Gastroesophageal sphincter (tissue), 3 donors: ENCODE measurements at regions not wholly inside any gene's neighbourhood (a gene's known extent, or its start where the extent isn't known, plus 50 kb on each side); places are given as distances from the start of the nearest gene placed in this dataset.

Source experiments
- EP300 ChIP-seq: sonication (generic); formaldehyde crosslinking; IDR thresholded peaks from one replicate; pipeline ENCODE4 v1.6.1; 2017; ENCODE audit warnings: antibody characterized with exemption, mild to moderate bottlenecking
- POLR2A ChIP-seq, 2 donors: fragments of 450-650 bp; IDR thresholded peaks; one replicate each; pipeline ENCODE4 v1.6.1; 2017; ENCODE audit warnings: antibody characterized with exemption in 2 of 2, mild to moderate bottlenecking in 2 of 2, moderate library complexity in 1 of 2
- POLR2AphosphoS5 ChIP-seq: sonication (generic); formaldehyde crosslinking; IDR thresholded peaks from one replicate; pipeline ENCODE4 v1.6.1; 2017; ENCODE audit warnings: antibody characterized with exemption
- TF ChIP-seq, protein P1 (sequence below), 4 experiments: fragments of 200-600 bp in 2 of 4; fragments of 450-650 bp in 2 of 4; sonication (generic) in 1 of 4; IDR thresholded peaks; one replicate each; pipeline ENCODE4 v1.5.1; 2017 to 2019; ENCODE audit warnings: antibody characterized with exemption in 4 of 4, mild to moderate bottlenecking in 2 of 4, moderate library complexity in 2 of 4

DNA sequence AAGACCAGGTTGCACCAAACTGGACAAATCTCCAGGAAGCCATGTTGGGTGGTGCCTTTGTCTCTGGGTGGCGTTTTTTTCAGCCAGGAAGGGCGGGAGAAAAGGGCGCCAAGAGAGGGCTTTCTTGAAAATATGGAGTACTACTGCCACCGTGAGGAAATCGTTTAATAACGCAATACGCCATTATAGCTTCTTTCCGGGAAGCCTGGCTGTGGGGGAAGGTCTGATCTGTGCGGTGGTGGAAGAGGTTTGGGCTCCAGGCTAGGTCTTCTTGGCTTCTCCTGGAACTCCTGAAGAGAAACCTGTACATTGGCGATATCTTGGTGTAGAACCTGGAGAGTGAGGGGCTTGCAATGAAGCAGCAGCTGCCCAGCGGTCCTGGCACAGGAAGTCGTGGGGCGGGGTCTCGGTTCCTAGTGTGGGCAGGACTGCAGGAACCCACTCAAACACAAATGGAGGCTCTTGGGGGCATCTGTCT lies 202.7 kb downstream of the OR13H1 start:
- TF ChIP-seq, protein P1, sequence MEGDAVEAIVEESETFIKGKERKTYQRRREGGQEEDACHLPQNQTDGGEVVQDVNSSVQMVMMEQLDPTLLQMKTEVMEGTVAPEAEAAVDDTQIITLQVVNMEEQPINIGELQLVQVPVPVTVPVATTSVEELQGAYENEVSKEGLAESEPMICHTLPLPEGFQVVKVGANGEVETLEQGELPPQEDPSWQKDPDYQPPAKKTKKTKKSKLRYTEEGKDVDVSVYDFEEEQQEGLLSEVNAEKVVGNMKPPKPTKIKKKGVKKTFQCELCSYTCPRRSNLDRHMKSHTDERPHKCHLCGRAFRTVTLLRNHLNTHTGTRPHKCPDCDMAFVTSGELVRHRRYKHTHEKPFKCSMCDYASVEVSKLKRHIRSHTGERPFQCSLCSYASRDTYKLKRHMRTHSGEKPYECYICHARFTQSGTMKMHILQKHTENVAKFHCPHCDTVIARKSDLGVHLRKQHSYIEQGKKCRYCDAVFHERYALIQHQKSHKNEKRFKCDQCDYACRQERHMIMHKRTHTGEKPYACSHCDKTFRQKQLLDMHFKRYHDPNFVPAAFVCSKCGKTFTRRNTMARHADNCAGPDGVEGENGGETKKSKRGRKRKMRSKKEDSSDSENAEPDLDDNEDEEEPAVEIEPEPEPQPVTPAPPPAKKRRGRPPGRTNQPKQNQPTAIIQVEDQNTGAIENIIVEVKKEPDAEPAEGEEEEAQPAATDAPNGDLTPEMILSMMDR (IDR thresholded peaks at IDR 0.05): peak in 1 of 4 experiments; percentile 53
- no peak for TF ChIP-seq POLR2AphosphoS5
- TF ChIP-seq POLR2A (IDR thresholded peaks at IDR 0.05): no peak
- no peak for TF ChIP-seq EP300
